ENCODE measurements at regions not wholly inside any gene's neighbourhood (a gene's known extent, or its start where the extent isn't known, plus 50 kb on each side); places are given as distances from the start of the nearest gene placed in this dataset.
"Not testable (repeated sequence)": the region's sequence is repeated elsewhere in the genome, so short reads cannot be mapped to it uniquely, and the experiment has no call there.

- DNase-seq, result peak; percentile 44
Measured at GRCh38 chr2:131672471-131673399, 145.0 kb downstream of the CCDC74A start.

- DNase-seq, result peak; percentile 58
Measured at GRCh38 chr2:131673400-131674173, 145.9 kb downstream of the CCDC74A start.

GRCh38 chr2:131674174-131674507 lies 146.5 kb downstream of the CCDC74A start:
- no peak for DNase-seq

GRCh38 chr2:131681611-131682121 lies 154.0 kb downstream of the CCDC74A start:
- DNase-seq, result not testable (repeated sequence)

- peak; percentile 57 for DNase-seq
Measured at GRCh38 chr2:131682122-131682944, 154.6 kb downstream of the CCDC74A start.

- DNase-seq, result not testable (repeated sequence)
Measured at GRCh38 chr2:131682945-131683330, 155.2 kb downstream of the CCDC74A start.

GRCh38 chr2:131684631-131685316 lies 157.1 kb downstream of the CCDC74A start:
- not testable (repeated sequence) for DNase-seq

GRCh38 chr2:131686164-131686893 lies 158.6 kb downstream of the CCDC74A start:
- DNase-seq, result not testable (repeated sequence)

- DNase-seq, result not testable (repeated sequence)
Measured at GRCh38 chr2:131686894-131687238, 159.2 kb downstream of the CCDC74A start.

- DNase-seq, result not testable (repeated sequence)
Measured at GRCh38 chr2:131689066-131689465, 161.4 kb downstream of the CCDC74A start.

GRCh38 chr2:131711268-131711667 lies 183.6 kb downstream of the CCDC74A start:
- not testable (repeated sequence) for DNase-seq

GRCh38 chr2:131717907-131718306 lies 190.2 kb downstream of the CCDC74A start:
- DNase-seq, result not testable (repeated sequence)

- not testable (repeated sequence) for DNase-seq
Measured at GRCh38 chr2:131721163-131721562, 193.5 kb downstream of the CCDC74A start.

- DNase-seq, result not testable (repeated sequence)
Measured at GRCh38 chr2:131722256-131722655, 194.6 kb downstream of the CCDC74A start.

GRCh38 chr2:131724019-131724418 lies 196.3 kb downstream of the CCDC74A start:
- DNase-seq, result no peak

- not testable (repeated sequence) for DNase-seq
Measured at GRCh38 chr2:131728451-131728850, 200.8 kb downstream of the CCDC74A start.

GRCh38 chr2:131733530-131733929 lies 205.8 kb downstream of the CCDC74A start:
- DNase-seq, result not testable (repeated sequence)

GRCh38 chr2:131736406-131736805 lies 208.7 kb downstream of the CCDC74A start:
- DNase-seq, result not testable (repeated sequence)

GRCh38 chr2:131738533-131738932 lies 210.8 kb downstream of the CCDC74A start:
- not testable (repeated sequence) for DNase-seq

GRCh38 chr2:131738996-131739434 lies 211.3 kb downstream of the CCDC74A start:
- not testable (repeated sequence) for DNase-seq
